Kidney epithelial cell (primary cell): ENCODE measurements at regions not wholly inside any gene's neighbourhood (a gene's known extent, or its start where the extent isn't known, plus 50 kb on each side); places are given as distances from the start of the nearest gene placed in this dataset.
"Not testable (repeated sequence)": the region's sequence is repeated elsewhere in the genome, so short reads cannot be mapped to it uniquely, and the experiment has no call there.

ENCODE experiments used
- DNase-seq: peaks from one replicate; pipeline ENCODE4 v3.0.0-alpha.2; 2010; ENCODE audit warnings: low read depth
- H3K27me3 ChIP-seq: 2 replicates; pipeline ENCODE4 v1.6.0; 2011; ENCODE audit warnings: low read length; ENCODE audit not compliant: control insufficient read depth, insufficient read depth
- H3K36me3 ChIP-seq: 2 replicates; pipeline ENCODE4 v1.5.1; 2011; ENCODE audit warnings: low read length; ENCODE audit not compliant: control insufficient read depth, insufficient read depth
- H3K4me3 ChIP-seq: 2 replicates; pipeline ENCODE4 v1.5.1; 2011; ENCODE audit warnings: low read depth, mild to moderate bottlenecking, control low read depth, low read length
- TF ChIP-seq, protein P1 (sequence below): IDR thresholded peaks from 2 replicates; pipeline ENCODE4 v1.5.1; 2011; ENCODE audit warnings: mild to moderate bottlenecking, moderate library complexity, low read length, control low read depth, inconsistent platforms; ENCODE audit not compliant: insufficient read depth, poor library complexity, severe bottlenecking

DNA sequence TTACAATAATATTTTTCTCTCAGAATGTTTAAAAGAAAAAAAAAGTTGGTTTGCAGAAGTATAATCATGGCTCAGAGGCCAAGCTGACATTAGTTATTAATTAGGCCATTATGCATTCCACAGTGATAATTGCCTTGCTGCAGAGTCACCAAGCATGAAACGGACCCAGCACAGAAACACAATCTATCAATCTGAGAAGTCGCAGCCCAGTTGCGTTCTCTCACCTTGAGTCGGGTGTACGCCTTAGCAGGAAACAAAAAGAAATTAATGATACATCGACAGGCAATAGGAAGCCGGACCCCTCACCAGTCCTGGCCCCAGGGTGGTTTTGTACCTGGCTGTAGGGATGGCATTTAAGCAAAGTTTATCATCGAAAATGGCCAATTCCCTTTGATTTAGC lies 129.7 kb downstream of the PHETA1 start:
- no peak for DNase-seq
- Histone ChIP-seq H3K4me3 (no peak overlapping the region), H3K36me3 (no peaks in the 10 kb centered on the region), H3K27me3 (peaks cover 5% of the 10 kb centered on the region)
- TF ChIP-seq, protein P1, sequence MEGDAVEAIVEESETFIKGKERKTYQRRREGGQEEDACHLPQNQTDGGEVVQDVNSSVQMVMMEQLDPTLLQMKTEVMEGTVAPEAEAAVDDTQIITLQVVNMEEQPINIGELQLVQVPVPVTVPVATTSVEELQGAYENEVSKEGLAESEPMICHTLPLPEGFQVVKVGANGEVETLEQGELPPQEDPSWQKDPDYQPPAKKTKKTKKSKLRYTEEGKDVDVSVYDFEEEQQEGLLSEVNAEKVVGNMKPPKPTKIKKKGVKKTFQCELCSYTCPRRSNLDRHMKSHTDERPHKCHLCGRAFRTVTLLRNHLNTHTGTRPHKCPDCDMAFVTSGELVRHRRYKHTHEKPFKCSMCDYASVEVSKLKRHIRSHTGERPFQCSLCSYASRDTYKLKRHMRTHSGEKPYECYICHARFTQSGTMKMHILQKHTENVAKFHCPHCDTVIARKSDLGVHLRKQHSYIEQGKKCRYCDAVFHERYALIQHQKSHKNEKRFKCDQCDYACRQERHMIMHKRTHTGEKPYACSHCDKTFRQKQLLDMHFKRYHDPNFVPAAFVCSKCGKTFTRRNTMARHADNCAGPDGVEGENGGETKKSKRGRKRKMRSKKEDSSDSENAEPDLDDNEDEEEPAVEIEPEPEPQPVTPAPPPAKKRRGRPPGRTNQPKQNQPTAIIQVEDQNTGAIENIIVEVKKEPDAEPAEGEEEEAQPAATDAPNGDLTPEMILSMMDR = no peak

DNA sequence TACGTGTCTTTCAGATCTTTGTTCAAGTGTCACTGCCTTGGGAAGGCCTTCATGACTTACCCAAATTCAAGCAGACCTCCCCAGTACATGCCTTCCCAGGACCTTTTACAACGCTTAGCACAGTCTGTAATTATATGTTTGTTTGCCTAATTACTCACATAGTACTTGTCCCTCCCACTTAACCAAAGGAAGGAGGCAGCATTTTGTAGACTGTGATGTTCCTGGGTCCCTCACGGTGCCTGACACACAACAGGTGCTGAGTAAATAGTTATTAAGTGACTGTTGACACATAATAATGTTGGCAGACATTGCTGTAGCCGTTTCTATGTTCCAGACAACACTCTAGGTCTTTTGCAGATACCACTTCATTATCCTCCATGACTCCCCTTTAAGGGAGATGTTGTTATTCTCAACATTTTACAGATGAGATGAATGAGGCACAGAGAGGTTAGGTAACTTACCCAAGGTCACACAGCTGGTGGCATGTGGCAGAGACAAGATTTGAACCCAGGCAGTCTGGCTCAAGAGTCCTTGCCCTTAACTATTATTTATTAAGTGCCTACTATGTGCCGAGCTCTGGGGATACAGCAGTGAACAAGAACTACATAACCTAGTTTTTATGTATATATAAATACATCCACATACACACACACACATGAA lies 130.7 kb downstream of the PHETA1 start:
- TF ChIP-seq, protein P1 = no peak
- no peak for DNase-seq
- H3K36me3 ChIP-seq = no peaks in the 10 kb centered on the region

DNA sequence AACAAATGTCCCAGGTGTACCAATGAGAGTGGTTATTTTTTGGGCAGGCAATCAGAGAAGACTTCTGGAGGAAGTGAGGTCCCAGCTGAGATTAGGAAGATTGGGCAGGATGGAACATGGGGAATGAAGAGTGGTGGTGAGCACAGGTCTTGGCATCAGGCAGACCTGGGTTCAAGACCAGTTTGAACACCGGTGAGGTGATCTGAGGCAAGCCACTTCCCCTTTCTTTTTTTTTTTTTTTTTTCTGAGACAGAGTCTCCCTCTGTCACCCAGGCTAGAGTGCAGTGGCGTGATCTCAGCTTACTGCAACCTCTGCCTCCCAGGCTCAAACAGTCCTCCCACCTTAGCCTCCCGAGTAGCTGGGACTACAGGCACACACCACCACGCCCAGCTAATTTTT lies 134.4 kb downstream of the PHETA1 start:
- not testable (repeated sequence) for H3K27me3 ChIP-seq, H3K4me3 ChIP-seq, H3K36me3 ChIP-seq, DNase-seq

More for the DNA sequence above, 130.7 kb downstream of the PHETA1 start:
- no peak overlapping the region for H3K4me3 ChIP-seq
- peaks cover 5% of the 10 kb centered on the region for H3K27me3 ChIP-seq

DNA sequence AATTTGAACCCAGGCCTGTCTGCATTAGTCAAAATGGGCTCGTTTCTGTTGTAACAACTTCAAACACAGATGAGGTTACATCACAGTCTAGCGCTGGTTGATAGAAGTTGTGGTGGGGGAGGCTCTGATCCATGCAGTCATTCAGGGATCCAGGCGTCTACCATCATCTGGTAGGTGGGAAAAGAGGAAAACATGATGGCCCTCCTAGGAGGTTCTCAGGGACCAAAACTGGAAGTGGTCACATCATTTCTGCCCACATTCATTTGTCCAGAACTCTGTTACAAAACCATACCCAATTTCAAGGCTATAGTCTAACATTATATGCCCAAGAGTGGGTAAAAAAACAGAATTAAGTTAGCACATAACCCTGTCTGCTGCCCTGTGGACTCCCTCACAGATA lies 135.1 kb downstream of the PHETA1 start:
- Histone ChIP-seq H3K36me3 (no peaks in the 10 kb centered on the region), H3K4me3 (no peak overlapping the region), H3K27me3 (no peaks in the 10 kb centered on the region)
- DNase-seq = no peak
- TF ChIP-seq, protein P1 = no peak

DNA sequence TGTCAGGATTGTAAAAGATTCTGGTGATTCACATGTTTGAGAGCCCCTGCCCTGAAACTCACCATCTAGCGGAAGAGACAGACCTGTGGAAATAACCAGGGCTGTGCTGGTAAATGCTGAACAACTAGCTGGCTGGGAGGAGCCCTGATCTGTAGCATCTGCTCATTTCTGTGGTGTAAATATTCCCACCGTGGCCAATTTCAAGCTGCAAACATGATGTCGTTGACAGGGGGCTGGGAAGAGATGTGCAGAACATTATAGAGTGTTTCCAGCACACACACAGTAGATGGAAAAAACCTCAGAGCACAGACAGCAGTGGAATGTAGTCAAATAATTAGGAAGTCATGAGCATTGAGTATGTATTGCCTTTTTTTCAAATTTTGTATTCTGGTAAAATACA lies 138.2 kb downstream of the PHETA1 start:
- no peak for DNase-seq
- TF ChIP-seq, protein P1 = no peak
- Histone ChIP-seq H3K27me3 (no peaks in the 10 kb centered on the region), H3K36me3 (no peaks in the 10 kb centered on the region), H3K4me3 (no peak overlapping the region)

DNA sequence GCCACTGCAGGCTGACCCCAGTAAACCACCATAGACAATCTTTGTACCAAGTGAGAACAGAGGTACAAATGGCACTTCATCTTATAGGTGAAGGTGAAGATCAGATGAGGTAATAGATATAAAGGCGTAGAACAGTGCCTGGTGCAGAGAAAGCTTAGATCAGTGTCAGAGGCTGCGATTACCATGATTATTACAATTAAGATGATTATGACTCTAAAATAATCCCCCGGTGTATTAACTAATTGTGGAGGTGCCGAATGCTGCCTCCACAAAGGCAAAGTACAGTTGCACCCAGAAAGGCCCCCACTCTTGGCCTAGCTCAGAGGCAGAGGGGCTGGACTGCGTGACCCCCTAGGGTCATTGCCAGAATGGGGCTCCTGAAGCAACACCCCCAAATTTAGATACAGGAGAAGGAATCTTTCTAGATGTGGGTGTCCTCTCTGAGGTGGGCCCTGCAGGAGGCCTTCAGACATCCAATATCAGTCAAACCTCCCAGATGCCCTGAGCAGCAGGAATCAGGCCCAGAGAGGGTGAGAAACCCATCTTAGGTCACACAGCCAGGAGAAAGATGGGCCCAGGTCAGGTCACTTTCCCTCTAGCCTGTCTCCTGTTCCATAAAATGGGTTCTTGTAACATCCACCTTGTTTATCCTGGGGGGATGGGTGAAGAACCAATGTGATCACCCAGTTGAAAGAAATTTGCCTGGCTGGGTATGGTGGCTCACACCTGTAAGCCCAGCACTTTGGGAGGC lies 139.8 kb downstream of the PHETA1 start:
- Histone ChIP-seq H3K36me3 (no peaks in the 10 kb centered on the region), H3K4me3 (no peak overlapping the region), H3K27me3 (no peaks in the 10 kb centered on the region)
- TF ChIP-seq, protein P1 = no peak
- no peak for DNase-seq
